ENCODE measurements at regions not wholly inside any gene's neighbourhood (a gene's known extent, or its start where the extent isn't known, plus 50 kb on each side); places are given as distances from the start of the nearest gene placed in this dataset.

DNA sequence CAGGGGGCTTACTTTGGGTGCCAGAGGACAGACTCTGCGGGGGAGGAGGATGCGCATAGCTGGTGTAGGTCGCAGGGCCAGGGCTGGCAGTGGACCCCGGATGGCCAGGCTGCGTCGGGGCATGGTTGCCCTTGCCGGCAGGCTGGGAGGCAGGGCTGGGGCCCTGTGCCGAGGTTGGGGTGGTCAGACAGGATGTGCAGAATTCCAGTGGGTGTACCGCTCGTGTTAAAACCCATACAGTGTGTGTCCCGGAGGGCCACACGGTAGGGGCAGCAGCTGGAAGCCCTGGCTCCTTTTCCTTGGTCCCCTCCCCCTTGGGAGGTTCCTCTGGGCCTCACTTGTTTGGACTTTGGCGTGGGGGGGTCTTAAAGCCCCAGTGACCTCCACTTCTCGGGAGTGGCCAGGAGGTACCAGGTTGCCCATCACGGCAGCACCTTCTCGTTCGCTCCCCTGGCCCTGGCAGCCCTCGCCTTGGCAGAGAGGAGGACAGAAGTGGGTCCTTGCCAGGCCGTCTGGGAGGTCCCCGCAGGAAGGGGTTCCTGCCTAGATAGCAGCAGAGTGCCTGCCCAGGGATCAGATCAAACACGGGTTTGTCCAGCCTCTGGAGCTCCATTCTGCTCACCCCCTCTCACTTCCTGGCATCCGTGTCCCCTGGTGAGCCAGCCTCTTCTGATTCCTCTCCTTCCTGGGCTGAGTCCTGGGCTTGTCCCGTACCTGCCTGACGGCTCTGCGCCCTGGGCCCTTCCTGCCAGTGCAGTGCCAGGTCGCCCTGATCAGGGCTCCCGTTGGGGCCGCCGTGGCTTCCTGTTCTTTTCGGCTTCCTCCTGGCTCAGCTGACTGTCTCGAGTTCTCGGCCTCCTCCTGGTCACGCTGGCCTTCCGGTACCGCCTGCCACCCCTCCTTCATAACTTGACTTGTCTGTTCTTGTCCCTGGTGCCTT lies 56.7 kb upstream of the HGFAC start:
- intact Hi-C loops (cut with micrococcal nuclease): no loop called here
- peak; percentile 30 for ATAC-seq
- TF ChIP-seq CTCF (IDR thresholded peaks at IDR 0.05): no peak
- Mint-ChIP-seq H3K27me3 (peaks cover 3% of the 10 kb centered on the region), H3K4me3 (no peak overlapping the region), H3K9me3 (peaks cover 8% of the 10 kb centered on the region), H3K27ac (no peak overlapping the region), H3K36me3 (ENCODE audit: low read depth) (peaks cover 2% of the 10 kb centered on the region), H3K4me1 (ENCODE audit: low read depth) (peaks cover 2% of the 10 kb centered on the region)
- ChIA-PET POLR2A (no interaction called here), CTCF (no interaction called here)
- peak; percentile 14 for DNase-seq

DNA sequence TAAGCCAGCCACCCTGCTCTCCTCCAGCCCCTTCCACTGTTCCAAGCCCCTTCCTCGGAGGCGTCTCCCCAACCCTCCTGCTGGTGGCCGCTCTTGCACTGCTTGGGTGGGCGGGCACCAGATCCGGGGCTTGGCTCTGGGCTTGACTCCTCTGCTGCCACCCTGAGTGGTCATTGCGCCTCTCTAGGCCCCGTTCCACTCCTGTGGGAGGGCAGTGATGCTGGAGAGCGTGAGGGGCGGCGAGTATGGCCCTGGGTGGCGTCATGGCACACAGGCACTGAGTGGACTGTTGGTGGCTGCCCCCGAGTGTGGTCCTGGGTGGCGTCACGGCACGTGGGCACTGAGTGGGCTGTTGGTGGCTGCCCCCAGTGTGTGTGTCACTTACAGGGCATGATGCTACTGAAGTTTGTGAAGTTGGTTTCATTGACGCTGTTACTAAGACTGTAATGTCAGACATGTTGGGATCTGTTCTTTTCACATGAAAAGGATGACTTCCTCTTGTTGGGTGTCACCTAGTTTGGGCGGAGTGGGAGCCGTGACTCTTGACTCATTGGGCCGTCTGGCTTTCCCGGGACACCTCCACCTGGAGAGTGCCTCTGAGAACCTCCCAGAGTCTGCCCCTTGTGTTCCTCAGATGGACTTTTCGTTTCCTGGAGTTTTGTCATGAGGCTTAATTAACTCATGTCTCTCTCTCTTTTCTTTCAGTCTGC lies 55.9 kb upstream of the HGFAC start:
- no peak overlapping the region for H3K4me3 Mint-ChIP-seq
- no peak for ATAC-seq

GRCh38 chr4:3386526-3386925 lies 55.2 kb upstream of the HGFAC start:
- Mint-ChIP-seq H3K9me3 (no peaks in the 10 kb centered on the region), H3K4me3 (no peak overlapping the region), H3K4me1 (ENCODE audit: low read depth) (peaks cover 2% of the 10 kb centered on the region), H3K27me3 (peaks cover 3% of the 10 kb centered on the region), H3K36me3 (ENCODE audit: low read depth) (no peaks in the 10 kb centered on the region), H3K27ac (no peak overlapping the region)
- CTCF ChIA-PET: no interaction called here
- no peak for TF ChIP-seq CTCF (IDR thresholded peaks at IDR 0.05)
- POLR2A ChIA-PET: no interaction called here
- intact Hi-C loops (cut with micrococcal nuclease): no loop called here
- ATAC-seq (no peak), DNase-seq (no peak)

More for the DNA sequence above, 55.9 kb upstream of the HGFAC start:
- Mint-ChIP-seq H3K27ac (no peak overlapping the region), H3K9me3 (peaks cover 4% of the 10 kb centered on the region), H3K36me3 (ENCODE audit: low read depth) (peaks cover 2% of the 10 kb centered on the region), H3K27me3 (peaks cover 3% of the 10 kb centered on the region), H3K4me1 (ENCODE audit: low read depth) (peaks cover 2% of the 10 kb centered on the region)
- DNase-seq: no peak
- TF ChIP-seq CTCF (IDR thresholded peaks at IDR 0.05): no peak
- ChIA-PET CTCF (no interaction called here), POLR2A (no interaction called here)
- intact Hi-C loops (cut with micrococcal nuclease): no loop called here

DNA sequence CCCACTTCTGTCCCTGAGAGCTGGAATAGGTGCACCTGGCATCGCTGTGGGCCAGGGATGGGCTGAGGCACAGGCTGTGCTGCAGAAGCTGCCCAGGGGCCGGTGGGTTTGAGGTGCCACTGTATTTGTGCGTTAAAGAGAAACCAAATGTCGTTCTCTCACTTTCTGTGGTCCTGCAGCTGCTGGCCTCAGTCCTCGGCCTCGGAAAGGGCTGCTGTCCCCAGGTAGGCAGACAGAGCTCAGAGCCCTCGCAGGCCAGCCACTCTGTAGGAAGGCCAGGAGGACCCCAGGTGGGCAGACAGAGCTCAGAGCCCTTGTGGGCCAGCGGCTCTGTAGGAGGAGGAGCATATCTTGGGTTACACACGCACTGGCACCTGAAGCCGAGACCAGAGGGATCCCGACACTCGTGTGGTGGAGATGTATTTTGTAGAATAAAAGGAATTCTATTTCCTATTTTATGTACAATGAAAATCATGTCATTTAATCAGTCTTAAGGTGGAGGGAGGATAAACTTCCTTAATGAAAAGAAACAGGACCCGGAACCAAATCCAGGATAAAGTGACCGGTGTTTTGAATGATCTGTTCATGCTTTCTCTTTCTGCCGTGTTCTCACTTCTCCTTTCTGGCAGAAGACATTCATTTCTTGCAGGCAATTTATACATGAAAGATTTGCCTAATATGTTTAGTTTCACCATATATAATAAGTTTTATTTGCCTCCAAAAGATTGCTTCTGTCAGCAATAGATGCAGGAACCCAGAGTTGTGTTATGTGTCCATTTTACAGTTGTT lies 54.4 kb upstream of the HGFAC start:
- intact Hi-C loops (cut with micrococcal nuclease): no loop called here
- ATAC-seq: no peak
- no peaks in the 10 kb centered on the region for H3K36me3 Mint-ChIP-seq (ENCODE audit: low read depth)
- H3K9me3 Mint-ChIP-seq: no peaks in the 10 kb centered on the region
- H3K4me3 Mint-ChIP-seq: no peak overlapping the region
- no peak overlapping the region for H3K27ac Mint-ChIP-seq
- ChIA-PET POLR2A (no interaction called here), CTCF (no interaction called here)
- peaks cover 3% of the 10 kb centered on the region for H3K27me3 Mint-ChIP-seq
- no peak for TF ChIP-seq CTCF (IDR thresholded peaks at IDR 0.05)
- no peak for DNase-seq
- H3K4me1 Mint-ChIP-seq (ENCODE audit: low read depth): peaks cover 2% of the 10 kb centered on the region
